Left lung (tissue), 4 donors: ENCODE measurements at regions not wholly inside any gene's neighbourhood (a gene's known extent, or its start where the extent isn't known, plus 50 kb on each side); places are given as distances from the start of the nearest gene placed in this dataset.
A peak's percentile ranks its signal among the peaks of the same experiment; 100 is the strongest.

ENCODE experiments used
- ATAC-seq: fragments of 200-7000 bp; cut with Tn5 transposase; one replicate; pipeline ENCODE4 v1.9.1; 2020; ENCODE audit warnings: moderate library complexity
- DNase-seq, 4 donors: peaks; one replicate each; pipeline ENCODE4 v3.0.0-alpha.2; 2013 to 2020
- H3K27ac ChIP-seq, 2 donors: fragments of 200-600 bp; sonication (generic) in 1 of 2; one replicate each; pipeline versions ENCODE4 v1.5.0 to v1.8.0; 2020 to 2021
- H3K27me3 ChIP-seq, 2 donors: fragments of 200-600 bp; sonication (generic) in 1 of 2; one replicate each; pipeline versions ENCODE4 v1.5.0 to v1.8.0; 2020 to 2021
- H3K36me3 ChIP-seq, 2 donors: fragments of 200-600 bp; sonication (generic) in 1 of 2; one replicate each; pipeline versions ENCODE4 v1.5.0 to v1.8.0; 2020 to 2021
- H3K4me1 ChIP-seq, 2 donors: fragments of 200-600 bp; one replicate each; pipeline ENCODE4 v1.8.0; 2021
- H3K4me3 ChIP-seq, 2 donors: fragments of 200-600 bp; sonication (generic) in 1 of 2; one replicate each; pipeline versions ENCODE4 v1.5.0 to v1.8.0; 2020 to 2021; ENCODE audit warnings: mild to moderate bottlenecking in 1 of 2
- H3K9me3 ChIP-seq, 2 donors: fragments of 200-600 bp; sonication (generic) in 1 of 2; one replicate each; pipeline versions ENCODE4 v1.5.0 to v1.8.0; 2020 to 2021
- CTCF ChIP-seq, 2 donors: fragments of 200-600 bp; sonication (generic) in 1 of 2; IDR thresholded peaks; one replicate each; pipeline versions ENCODE4 v1.5.0 to v1.8.0; 2021; ENCODE audit warnings: antibody characterized with exemption in 2 of 2
- intact Hi-C, 2 donors: fragments of 100-400 bp; cut with DNase I; formaldehyde crosslinking; loops; one replicate each; pipeline versions ENCODE4 v1.11.2 to v1.14.2; 2022
- donor health status: DM: no; HTN: yes; CAD: no.
- donor health status: DM: no; HTN: no; CAD: no.

GRCh38 chr11:122394313-122394712 is 261.2 kb upstream of the UBASH3B start:
- DNase-seq: no peak
- TF ChIP-seq CTCF (IDR thresholded peaks at IDR 0.05): no peak
- Histone ChIP-seq H3K27ac (no peak overlapping the region), H3K27me3 (no peaks in the 10 kb centered on the region), H3K9me3 (no peaks in the 10 kb centered on the region), H3K4me3 (no peak overlapping the region), H3K36me3 (no peaks in the 10 kb centered on the region), H3K4me1 (no peaks in the 10 kb centered on the region)
- no peak for ATAC-seq
- intact Hi-C loops: no loop called here

- no peak for TF ChIP-seq CTCF (IDR thresholded peaks at IDR 0.05)
- Histone ChIP-seq H3K36me3 (no peaks in the 10 kb centered on the region), H3K4me1 (no peaks in the 10 kb centered on the region), H3K27me3 (no peaks in the 10 kb centered on the region), H3K4me3 (no peak overlapping the region), H3K9me3 (no peaks in the 10 kb centered on the region), H3K27ac (no peak overlapping the region)
- no peak for ATAC-seq
- intact Hi-C loops: no loop called here
- DNase-seq: peak in 1 of 4 donors; percentile 15
Observed at GRCh38 chr11:122393209-122393860, 262.2 kb upstream of the UBASH3B start.

GRCh38 chr11:122392508-122392907 is 263.0 kb upstream of the UBASH3B start:
- ATAC-seq: no peak
- no peak overlapping the region for H3K27ac ChIP-seq
- intact Hi-C loops: no loop called here

GRCh38 chr11:122391049-122391448 is 264.5 kb upstream of the UBASH3B start:
- Histone ChIP-seq H3K4me1 (no peaks in the 10 kb centered on the region), H3K36me3 (no peaks in the 10 kb centered on the region), H3K9me3 (no peaks in the 10 kb centered on the region), H3K27ac (no peak overlapping the region), H3K27me3 (no peaks in the 10 kb centered on the region), H3K4me3 (no peak overlapping the region)
- TF ChIP-seq CTCF (IDR thresholded peaks at IDR 0.05): no peak
- ATAC-seq (no peak), DNase-seq (no peak)
- intact Hi-C loops: no loop called here

More at GRCh38 chr11:122392508-122392907, 263.0 kb upstream of the UBASH3B start:
- Histone ChIP-seq H3K36me3 (no peaks in the 10 kb centered on the region), H3K9me3 (no peaks in the 10 kb centered on the region), H3K27me3 (no peaks in the 10 kb centered on the region), H3K4me3 (no peak overlapping the region), H3K4me1 (no peaks in the 10 kb centered on the region)
- TF ChIP-seq CTCF (IDR thresholded peaks at IDR 0.05): no peak
- DNase-seq: no peak

GRCh38 chr11:122383186-122383585 is 267.2 kb upstream of the BLID start:
- Histone ChIP-seq H3K27me3 (no peaks in the 10 kb centered on the region), H3K27ac (no peak overlapping the region), H3K36me3 (no peaks in the 10 kb centered on the region), H3K9me3 (peaks cover 0 to 31% of the 10 kb centered on the region in 2 donors), H3K4me3 (no peak overlapping the region), H3K4me1 (no peaks in the 10 kb centered on the region)
- TF ChIP-seq CTCF (IDR thresholded peaks at IDR 0.05): no peak
- ATAC-seq (no peak), DNase-seq (no peak)
- intact Hi-C loops: no loop called here
